OCI-LY3 (cell line): ENCODE measurements at regions not wholly inside any gene's neighbourhood (a gene's known extent, or its start where the extent isn't known, plus 50 kb on each side); places are given as distances from the start of the nearest gene placed in this dataset.

Source experiments
- EZH2phosphoT487 ChIP-seq: fragments of 200-600 bp; shearing (Covaris generic); IDR thresholded peaks from 2 replicates; pipeline ENCODE4 v1.6.1; 2018; ENCODE audit warnings: antibody characterized with exemption, mixed run types, low read depth
- TF ChIP-seq, protein P1 (sequence below): fragments of 200-600, 300-600 bp; sonication (generic); IDR thresholded peaks from 2 replicates; pipeline ENCODE4 v1.5.1; 2014; ENCODE audit warnings: antibody characterized with exemption, low read length, low read depth

- TF ChIP-seq, protein P1, sequence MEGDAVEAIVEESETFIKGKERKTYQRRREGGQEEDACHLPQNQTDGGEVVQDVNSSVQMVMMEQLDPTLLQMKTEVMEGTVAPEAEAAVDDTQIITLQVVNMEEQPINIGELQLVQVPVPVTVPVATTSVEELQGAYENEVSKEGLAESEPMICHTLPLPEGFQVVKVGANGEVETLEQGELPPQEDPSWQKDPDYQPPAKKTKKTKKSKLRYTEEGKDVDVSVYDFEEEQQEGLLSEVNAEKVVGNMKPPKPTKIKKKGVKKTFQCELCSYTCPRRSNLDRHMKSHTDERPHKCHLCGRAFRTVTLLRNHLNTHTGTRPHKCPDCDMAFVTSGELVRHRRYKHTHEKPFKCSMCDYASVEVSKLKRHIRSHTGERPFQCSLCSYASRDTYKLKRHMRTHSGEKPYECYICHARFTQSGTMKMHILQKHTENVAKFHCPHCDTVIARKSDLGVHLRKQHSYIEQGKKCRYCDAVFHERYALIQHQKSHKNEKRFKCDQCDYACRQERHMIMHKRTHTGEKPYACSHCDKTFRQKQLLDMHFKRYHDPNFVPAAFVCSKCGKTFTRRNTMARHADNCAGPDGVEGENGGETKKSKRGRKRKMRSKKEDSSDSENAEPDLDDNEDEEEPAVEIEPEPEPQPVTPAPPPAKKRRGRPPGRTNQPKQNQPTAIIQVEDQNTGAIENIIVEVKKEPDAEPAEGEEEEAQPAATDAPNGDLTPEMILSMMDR = no peak
- TF ChIP-seq EZH2phosphoT487 = no peak
Observed at GRCh38 chr14:98754343-98755020, 517.5 kb downstream of the BCL11B start.
